HUES48 (cell line): ENCODE measurements at regions not wholly inside any gene's neighbourhood (a gene's known extent, or its start where the extent isn't known, plus 50 kb on each side); places are given as distances from the start of the nearest gene placed in this dataset.
A peak's percentile ranks its signal among the peaks of the same experiment; 100 is the strongest.

Experiments used
- H3K27ac ChIP-seq: one replicate; pipeline ENCODE4 v1.7.0; 2013; ENCODE audit warnings: low read depth, low read length, inconsistent platforms
- H3K27me3 ChIP-seq: 2 replicates; pipeline ENCODE4 v1.6.1; 2013; ENCODE audit warnings: mild to moderate bottlenecking, low read length; ENCODE audit not compliant: control insufficient read depth, insufficient read depth
- H3K36me3 ChIP-seq: 2 replicates; pipeline ENCODE4 v1.6.1; 2013; ENCODE audit warnings: low read length; ENCODE audit not compliant: control insufficient read depth, insufficient read depth
- H3K4me1 ChIP-seq: 2 replicates; pipeline ENCODE4 v1.6.1; 2013; ENCODE audit warnings: mild to moderate bottlenecking, low read length; ENCODE audit not compliant: control insufficient read depth, insufficient read depth
- H3K4me3 ChIP-seq: 2 replicates; pipeline ENCODE4 v1.5.1; 2013; ENCODE audit warnings: mild to moderate bottlenecking, low read depth, low read length
- H3K9ac ChIP-seq: 2 replicates; pipeline ENCODE4 v1.6.1; 2013; ENCODE audit warnings: mild to moderate bottlenecking, low read depth, low read length, moderate library complexity
- H3K9me3 ChIP-seq: 2 replicates; pipeline ENCODE4 v1.6.1; 2013; ENCODE audit warnings: low read length; ENCODE audit not compliant: control insufficient read depth, insufficient read depth

DNA sequence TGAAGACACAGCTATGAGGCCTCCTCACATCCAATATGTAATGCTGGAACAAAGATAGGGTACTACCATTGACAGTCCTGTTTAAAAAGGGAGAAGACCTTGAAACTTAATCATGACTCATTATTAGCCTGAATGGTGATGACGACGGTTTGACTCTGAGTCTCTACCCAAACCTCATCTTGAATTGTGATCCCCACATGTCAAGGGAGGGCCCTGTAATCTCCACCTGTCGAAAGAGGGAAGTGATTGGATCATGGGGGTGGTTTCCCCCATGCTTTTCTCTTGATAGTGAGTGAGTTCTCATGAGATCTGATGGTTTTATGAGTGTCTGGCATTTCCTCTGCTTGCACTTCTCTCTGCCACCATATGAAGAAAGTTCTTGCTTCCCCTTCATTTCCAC is 395.3 kb upstream of the CPEB2 start:
- Histone ChIP-seq H3K4me1 (peaks cover 5% of the 10 kb centered on the region), H3K36me3 (no peaks in the 10 kb centered on the region), H3K9me3 (no peaks in the 10 kb centered on the region), H3K9ac (no peak overlapping the region), H3K4me3 (no peak overlapping the region), H3K27me3 (no peaks in the 10 kb centered on the region), H3K27ac (no peak overlapping the region)

DNA sequence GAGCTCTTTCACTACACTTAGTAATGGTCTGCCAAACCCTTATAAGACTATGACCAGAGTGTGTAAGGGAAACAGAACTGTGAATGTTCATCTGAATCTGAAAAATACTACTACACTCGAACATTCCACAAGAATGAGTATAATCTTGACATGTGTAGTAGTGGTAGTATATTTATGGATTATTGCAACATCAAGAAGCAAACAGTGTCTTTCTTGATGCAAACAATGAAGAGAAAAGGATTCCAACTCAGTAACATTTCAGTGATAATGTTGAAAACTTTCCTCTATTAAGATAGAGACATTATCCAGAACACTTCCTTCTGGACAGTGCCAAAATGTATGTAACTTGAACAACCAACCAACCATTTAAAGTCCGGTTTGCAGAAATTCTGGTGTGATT is 394.7 kb upstream of the CPEB2 start:
- no peaks in the 10 kb centered on the region for H3K36me3 ChIP-seq
- no peak overlapping the region for H3K9ac ChIP-seq
- no peak overlapping the region for H3K27ac ChIP-seq
- H3K4me1 ChIP-seq: peaks cover 3% of the 10 kb centered on the region; the same call in 1 of the 2 replicates
- H3K9me3 ChIP-seq: no peaks in the 10 kb centered on the region
- no peaks in the 10 kb centered on the region for H3K27me3 ChIP-seq
- H3K4me3 ChIP-seq: no peak overlapping the region

DNA sequence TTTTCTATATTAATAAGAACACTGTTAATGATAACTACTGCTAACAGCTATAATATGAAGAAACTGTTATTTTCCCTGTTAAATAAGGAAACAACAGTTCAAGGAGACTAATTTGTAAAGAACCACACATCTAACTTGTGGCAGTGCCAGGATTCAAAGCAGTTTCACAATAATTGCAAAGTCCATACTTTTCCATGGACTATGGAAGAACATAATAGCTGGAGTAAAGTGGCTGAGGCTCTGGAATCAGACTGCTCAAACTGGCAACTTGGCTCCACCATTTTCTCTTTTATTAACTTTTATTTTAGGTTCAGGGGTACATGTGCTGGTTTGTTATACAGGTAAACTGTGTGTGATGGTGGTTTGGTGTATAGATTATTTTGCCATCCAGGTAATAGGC is 393.7 kb upstream of the CPEB2 start:
- Histone ChIP-seq H3K4me1 (0 out of 2 replicates have a peak, but pooled peaks cover 3% of the 10 kb centered on the region), H3K27me3 (no peaks in the 10 kb centered on the region), H3K9ac (no peak overlapping the region), H3K27ac (no peak overlapping the region), H3K36me3 (no peaks in the 10 kb centered on the region), H3K4me3 (no peak overlapping the region), H3K9me3 (no peaks in the 10 kb centered on the region)

- no peak overlapping the region for H3K27ac ChIP-seq
- H3K9ac ChIP-seq: no peak overlapping the region
- no peaks in the 10 kb centered on the region for H3K27me3 ChIP-seq
- H3K4me1 ChIP-seq: peaks cover 3% of the 10 kb centered on the region
- H3K9me3 ChIP-seq: no peaks in the 10 kb centered on the region
- no peak overlapping the region for H3K4me3 ChIP-seq
- H3K36me3 ChIP-seq: no peaks in the 10 kb centered on the region
Observed at GRCh38 chr4:14614840-14615239, 387.4 kb upstream of the CPEB2 start.

DNA sequence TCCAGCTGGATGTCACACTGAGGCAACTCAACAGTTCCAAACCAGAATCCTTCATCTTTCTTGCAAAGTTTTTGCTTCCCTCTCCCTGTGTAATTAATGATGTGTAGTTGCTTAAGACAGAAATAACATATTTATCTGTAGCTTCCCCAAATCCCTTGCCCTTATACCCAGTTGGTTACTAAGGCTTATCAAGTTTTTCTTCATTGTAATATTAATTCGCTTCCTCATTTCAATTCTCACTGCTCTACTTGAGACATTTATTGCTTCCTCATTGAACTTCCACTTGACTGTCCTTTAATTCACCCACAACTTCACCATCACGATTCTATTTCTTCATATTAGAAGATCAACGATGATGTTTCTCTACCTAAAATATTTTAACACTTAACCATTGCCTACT is 386.6 kb upstream of the CPEB2 start:
- peaks cover 11% of the 10 kb centered on the region for H3K4me1 ChIP-seq
- H3K27ac ChIP-seq: no peak overlapping the region
- H3K27me3 ChIP-seq: no peaks in the 10 kb centered on the region
- H3K9ac ChIP-seq: no peak overlapping the region
- no peaks in the 10 kb centered on the region for H3K9me3 ChIP-seq
- H3K36me3 ChIP-seq: no peaks in the 10 kb centered on the region
- H3K4me3 ChIP-seq: no peak overlapping the region

DNA sequence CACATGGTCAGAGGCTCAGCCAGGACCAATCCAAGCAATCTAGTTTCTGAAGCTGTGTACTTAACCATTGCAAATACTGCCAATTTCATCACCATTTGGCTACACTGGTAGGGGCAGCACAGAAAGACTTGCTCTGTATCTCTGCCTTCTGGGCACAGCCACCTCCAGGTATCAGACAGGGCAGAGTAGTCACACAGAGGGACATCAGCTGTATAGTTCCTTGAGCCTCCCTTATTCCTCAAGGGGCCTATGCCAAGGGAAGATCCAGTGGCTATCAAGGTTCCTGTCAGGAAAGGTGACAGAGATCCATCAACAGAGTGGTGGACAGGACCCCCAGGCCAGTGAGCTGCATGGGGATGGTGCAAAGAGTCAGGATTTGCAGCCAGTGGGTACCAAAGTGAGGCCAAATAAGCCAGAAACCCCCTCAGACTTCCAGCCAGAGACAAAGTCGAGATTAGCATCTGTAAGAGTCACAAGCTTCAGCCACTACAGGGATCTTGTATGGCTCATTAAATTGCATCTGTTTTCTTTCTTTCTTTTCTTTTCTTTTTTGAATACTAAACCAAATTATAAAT is 381.6 kb upstream of the CPEB2 start:
- Histone ChIP-seq H3K9ac (no peak overlapping the region), H3K4me3 (0 out of 2 replicates have a peak overlapping the region, but pooled peaks have one; percentile 16), H3K27ac (peak overlapping the region; percentile 59), H3K9me3 (no peaks in the 10 kb centered on the region), H3K27me3 (no peaks in the 10 kb centered on the region), H3K36me3 (no peaks in the 10 kb centered on the region), H3K4me1 (peaks cover 27% of the 10 kb centered on the region)

- H3K36me3 ChIP-seq: no peaks in the 10 kb centered on the region
- H3K9ac ChIP-seq: no peak overlapping the region
- no peaks in the 10 kb centered on the region for H3K27me3 ChIP-seq
- peak overlapping the region; percentile 27 for H3K27ac ChIP-seq
- H3K4me1 ChIP-seq: peaks cover 27% of the 10 kb centered on the region
- H3K9me3 ChIP-seq: no peaks in the 10 kb centered on the region
- H3K4me3 ChIP-seq: no peak overlapping the region
Observed at GRCh38 chr4:14621731-14622463, 380.4 kb upstream of the CPEB2 start.

- Histone ChIP-seq H3K4me3 (no peak overlapping the region), H3K9ac (no peak overlapping the region), H3K27me3 (no peaks in the 10 kb centered on the region), H3K27ac (no peak overlapping the region), H3K4me1 (peaks cover 5% of the 10 kb centered on the region), H3K9me3 (no peaks in the 10 kb centered on the region), H3K36me3 (no peaks in the 10 kb centered on the region)
Observed at GRCh38 chr4:14627038-14627437, 375.2 kb upstream of the CPEB2 start.

GRCh38 chr4:14631806-14632440 is 370.4 kb upstream of the CPEB2 start:
- H3K27ac ChIP-seq: no peak overlapping the region
- no peaks in the 10 kb centered on the region for H3K36me3 ChIP-seq
- no peaks in the 10 kb centered on the region for H3K4me1 ChIP-seq
- no peak overlapping the region for H3K4me3 ChIP-seq
- H3K9me3 ChIP-seq: peaks cover 5% of the 10 kb centered on the region
- no peak overlapping the region for H3K9ac ChIP-seq
- no peaks in the 10 kb centered on the region for H3K27me3 ChIP-seq

GRCh38 chr4:14636563-14636962 is 365.7 kb upstream of the CPEB2 start:
- H3K36me3 ChIP-seq: no peaks in the 10 kb centered on the region
- H3K4me1 ChIP-seq: no peaks in the 10 kb centered on the region
- no peak overlapping the region for H3K9ac ChIP-seq
- H3K27ac ChIP-seq: no peak overlapping the region
- H3K4me3 ChIP-seq: no peak overlapping the region
- H3K27me3 ChIP-seq: no peaks in the 10 kb centered on the region
- H3K9me3 ChIP-seq: peaks cover 5% of the 10 kb centered on the region

DNA sequence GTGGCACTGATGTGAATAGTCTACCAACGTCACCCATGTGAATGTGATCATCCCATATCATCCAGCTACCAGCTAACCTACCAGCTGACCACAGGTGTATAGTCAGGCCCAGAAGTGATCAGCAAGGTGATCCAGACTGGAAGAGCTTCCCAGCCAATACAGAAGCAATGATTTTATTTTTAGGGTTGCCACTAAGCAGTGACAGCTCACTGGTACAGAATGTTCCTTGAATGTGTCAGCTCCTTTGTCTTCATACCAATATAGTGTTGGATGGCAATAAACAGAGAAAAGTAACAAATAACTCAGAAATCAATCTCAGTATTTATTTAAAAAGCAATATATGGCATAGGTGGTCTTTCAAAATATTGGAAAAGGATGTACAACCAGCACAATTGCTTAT is 361.8 kb upstream of the CPEB2 start:
- Histone ChIP-seq H3K4me3 (no peak overlapping the region), H3K36me3 (no peaks in the 10 kb centered on the region), H3K27ac (no peak overlapping the region), H3K4me1 (no peaks in the 10 kb centered on the region), H3K9ac (no peak overlapping the region), H3K27me3 (no peaks in the 10 kb centered on the region), H3K9me3 (no peaks in the 10 kb centered on the region)
